HG03565 (cell line): ENCODE measurements at regions not wholly inside any gene's neighbourhood (a gene's known extent, or its start where the extent isn't known, plus 50 kb on each side); places are given as distances from the start of the nearest gene placed in this dataset.

Experiments used
- ATAC-seq: cut with Tn5 transposase; IDR thresholded peaks from one replicate; pipeline ENCODE4 v1.9.1; 2021; ENCODE audit warnings: mild to moderate bottlenecking, moderate library complexity; ENCODE audit not compliant: unreplicated experiment

- no peak for ATAC-seq
Observed at GRCh38 chr3:69539134-69539533, 153.2 kb upstream of the FRMD4B start.

- ATAC-seq: no peak
Observed at GRCh38 chr3:69538281-69538680, 152.4 kb upstream of the FRMD4B start.

GRCh38 chr3:69536306-69537020 is 150.6 kb upstream of the FRMD4B start:
- no peak for ATAC-seq

- no peak for ATAC-seq
Observed at GRCh38 chr3:69535613-69536012, 149.7 kb upstream of the FRMD4B start.

GRCh38 chr3:69532547-69533224 is 146.8 kb upstream of the FRMD4B start:
- ATAC-seq: no peak

GRCh38 chr3:69531576-69532546 is 146.0 kb upstream of the FRMD4B start:
- no peak for ATAC-seq

GRCh38 chr3:69530554-69530953 is 144.7 kb upstream of the FRMD4B start:
- no peak for ATAC-seq

- no peak for ATAC-seq
Observed at GRCh38 chr3:69527498-69527897, 141.6 kb upstream of the FRMD4B start.

- ATAC-seq: no peak
Observed at GRCh38 chr3:69524816-69525215, 138.9 kb upstream of the FRMD4B start.

- ATAC-seq: no peak
Observed at GRCh38 chr3:69521286-69521685, 135.4 kb upstream of the FRMD4B start.

- no peak for ATAC-seq
Observed at GRCh38 chr3:69511361-69511760, 125.5 kb upstream of the FRMD4B start.

GRCh38 chr3:69510481-69511030 is 124.7 kb upstream of the FRMD4B start:
- ATAC-seq: no peak

GRCh38 chr3:69509288-69509687 is 123.4 kb upstream of the FRMD4B start:
- no peak for ATAC-seq

- no peak for ATAC-seq
Observed at GRCh38 chr3:69505770-69506407, 120.0 kb upstream of the FRMD4B start.

GRCh38 chr3:69504232-69504631 is 118.3 kb upstream of the FRMD4B start:
- no peak for ATAC-seq

GRCh38 chr3:69500604-69501003 is 114.7 kb upstream of the FRMD4B start:
- ATAC-seq: no peak

- no peak for ATAC-seq
Observed at GRCh38 chr3:69499899-69500421, 114.1 kb upstream of the FRMD4B start.

- no peak for ATAC-seq
Observed at GRCh38 chr3:69499422-69499821, 113.5 kb upstream of the FRMD4B start.

GRCh38 chr3:69496856-69497255 is 111.0 kb upstream of the FRMD4B start:
- ATAC-seq: no peak

GRCh38 chr3:69494185-69494584 is 108.3 kb upstream of the FRMD4B start:
- ATAC-seq: no peak
